OCI-LY7 (cell line): ENCODE measurements at regions not wholly inside any gene's neighbourhood (a gene's known extent, or its start where the extent isn't known, plus 50 kb on each side); places are given as distances from the start of the nearest gene placed in this dataset.

ENCODE experiments used
- CTCF ChIP-seq: fragments of 200-600 bp; sonication (generic); conservative IDR thresholded peaks from 2 replicates; pipeline ENCODE4 v1.5.1; 2014; ENCODE audit warnings: mild to moderate bottlenecking, antibody characterized with exemption, low read length, moderate library complexity, mixed read lengths
- EZH2phosphoT487 ChIP-seq: fragments of 200-600 bp; sonication (generic); IDR thresholded peaks from 2 replicates; pipeline ENCODE4 v1.6.1; 2018; ENCODE audit warnings: low read depth, borderline replicate concordance, mild to moderate bottlenecking, mixed run types, antibody characterized with exemption, low read length, moderate library complexity, mixed read lengths

- TF ChIP-seq CTCF (no peak), EZH2phosphoT487 (no peak)
Measured at GRCh38 chr10:111836064-111836463, 347.5 kb downstream of the GPAM start.
